ENCODE measurements at regions not wholly inside any gene's neighbourhood (a gene's known extent, or its start where the extent isn't known, plus 50 kb on each side); places are given as distances from the start of the nearest gene placed in this dataset.

- no peak overlapping the region for H3K4me2 ChIP-seq
- no peaks in the 10 kb centered on the region for H3K4me1 ChIP-seq (ENCODE audit: low read depth, poor library complexity, severe bottlenecking)
- H3K4me3 ChIP-seq (IDR thresholded peaks at IDR 0.05; ENCODE audit: insufficient read depth, low read depth, low read length), result no peak overlapping the region
- H3K27ac ChIP-seq, result no peak overlapping the region
- H3K27me3 ChIP-seq (ENCODE audit: insufficient read depth, low read depth), result no peaks in the 10 kb centered on the region
- no peaks in the 10 kb centered on the region for H3K36me3 ChIP-seq (ENCODE audit: insufficient read depth)
- H3K79me2 ChIP-seq (ENCODE audit: insufficient read depth, low read depth), result no peaks in the 10 kb centered on the region
- no peaks in the 10 kb centered on the region for H4K20me1 ChIP-seq (ENCODE audit: insufficient read depth)
- no peak overlapping the region for H3K9ac ChIP-seq
- no peak overlapping the region for H2AFZ ChIP-seq (ENCODE audit: low read depth)
- TF ChIP-seq CTCF (conservative IDR thresholded peaks at IDR 0.05; ENCODE audit: low read depth, low read length), result no peak
Observed at GRCh38 chr9:115444959-115445358, 327.0 kb upstream of the TNC start.

- H3K27ac ChIP-seq, result no peak overlapping the region
- no peak overlapping the region for H3K4me2 ChIP-seq
- no peaks in the 10 kb centered on the region for H3K36me3 ChIP-seq (ENCODE audit: insufficient read depth)
- no peaks in the 10 kb centered on the region for H3K27me3 ChIP-seq (ENCODE audit: insufficient read depth, low read depth)
- no peak overlapping the region for H3K4me3 ChIP-seq (IDR thresholded peaks at IDR 0.05; ENCODE audit: insufficient read depth, low read depth, low read length)
- no peaks in the 10 kb centered on the region for H3K79me2 ChIP-seq (ENCODE audit: insufficient read depth, low read depth)
- no peak overlapping the region for H2AFZ ChIP-seq (ENCODE audit: low read depth)
- no peaks in the 10 kb centered on the region for H3K4me1 ChIP-seq (ENCODE audit: low read depth, poor library complexity, severe bottlenecking)
- TF ChIP-seq CTCF (conservative IDR thresholded peaks at IDR 0.05; ENCODE audit: low read depth, low read length), result no peak
- no peak overlapping the region for H3K9ac ChIP-seq
- no peaks in the 10 kb centered on the region for H4K20me1 ChIP-seq (ENCODE audit: insufficient read depth)
Observed at GRCh38 chr9:115445655-115446054, 327.7 kb upstream of the TNC start.

- H3K36me3 ChIP-seq (ENCODE audit: insufficient read depth), result no peaks in the 10 kb centered on the region
- no peak overlapping the region for H3K27ac ChIP-seq
- H3K4me2 ChIP-seq, result no peak overlapping the region
Observed at GRCh38 chr9:115456515-115456914, 338.6 kb upstream of the TNC start.

GRCh38 chr9:115461280-115461679 lies 343.3 kb upstream of the TNC start:
- no peak for TF ChIP-seq CTCF (conservative IDR thresholded peaks at IDR 0.05; ENCODE audit: low read depth, low read length)
- no peaks in the 10 kb centered on the region for H3K27me3 ChIP-seq (ENCODE audit: insufficient read depth, low read depth)
- no peaks in the 10 kb centered on the region for H3K79me2 ChIP-seq (ENCODE audit: insufficient read depth, low read depth)

More at GRCh38 chr9:115456515-115456914, 338.6 kb upstream of the TNC start:
- Histone ChIP-seq H3K27me3 (ENCODE audit: insufficient read depth, low read depth) (no peaks in the 10 kb centered on the region), H3K79me2 (ENCODE audit: insufficient read depth, low read depth) (no peaks in the 10 kb centered on the region), H4K20me1 (ENCODE audit: insufficient read depth) (no peaks in the 10 kb centered on the region), H3K9ac (no peak overlapping the region), H3K4me1 (ENCODE audit: low read depth, poor library complexity, severe bottlenecking) (no peaks in the 10 kb centered on the region), H2AFZ (ENCODE audit: low read depth) (no peak overlapping the region), H3K4me3 (IDR thresholded peaks at IDR 0.05; ENCODE audit: insufficient read depth, low read depth, low read length) (no peak overlapping the region)
- TF ChIP-seq CTCF (conservative IDR thresholded peaks at IDR 0.05; ENCODE audit: low read depth, low read length), result no peak

More at GRCh38 chr9:115461280-115461679, 343.3 kb upstream of the TNC start:
- no peak overlapping the region for H3K9ac ChIP-seq
- no peak overlapping the region for H2AFZ ChIP-seq (ENCODE audit: low read depth)
- no peak overlapping the region for H3K27ac ChIP-seq
- no peaks in the 10 kb centered on the region for H3K4me1 ChIP-seq (ENCODE audit: low read depth, poor library complexity, severe bottlenecking)
- no peaks in the 10 kb centered on the region for H4K20me1 ChIP-seq (ENCODE audit: insufficient read depth)
- H3K36me3 ChIP-seq (ENCODE audit: insufficient read depth), result no peaks in the 10 kb centered on the region
- no peak overlapping the region for H3K4me3 ChIP-seq (IDR thresholded peaks at IDR 0.05; ENCODE audit: insufficient read depth, low read depth, low read length)
- H3K4me2 ChIP-seq, result no peak overlapping the region
